ENCODE measurements at regions not wholly inside any gene's neighbourhood (a gene's known extent, or its start where the extent isn't known, plus 50 kb on each side); places are given as distances from the start of the nearest gene placed in this dataset.

DNA sequence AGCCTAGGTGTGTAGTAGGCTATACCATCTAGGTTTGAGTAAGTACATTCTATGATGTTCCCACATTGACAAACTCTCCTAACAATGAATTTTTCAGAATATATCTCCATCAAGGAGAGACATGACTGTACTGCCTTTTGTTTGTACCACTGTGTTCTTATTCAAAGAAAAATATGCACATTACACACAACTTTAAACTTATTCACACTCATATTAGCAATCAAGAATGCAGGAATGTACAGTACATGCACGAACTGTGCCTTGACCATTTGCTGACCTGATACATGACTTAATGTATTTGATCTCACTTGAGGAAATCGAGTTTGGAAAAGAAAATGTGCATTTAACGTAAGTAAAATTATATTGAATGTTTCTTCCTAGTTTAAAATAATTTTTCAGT lies 525.1 kb upstream of the AGA start:
- no peak overlapping the region for H3K27ac ChIP-seq
- TF ChIP-seq, protein P1, sequence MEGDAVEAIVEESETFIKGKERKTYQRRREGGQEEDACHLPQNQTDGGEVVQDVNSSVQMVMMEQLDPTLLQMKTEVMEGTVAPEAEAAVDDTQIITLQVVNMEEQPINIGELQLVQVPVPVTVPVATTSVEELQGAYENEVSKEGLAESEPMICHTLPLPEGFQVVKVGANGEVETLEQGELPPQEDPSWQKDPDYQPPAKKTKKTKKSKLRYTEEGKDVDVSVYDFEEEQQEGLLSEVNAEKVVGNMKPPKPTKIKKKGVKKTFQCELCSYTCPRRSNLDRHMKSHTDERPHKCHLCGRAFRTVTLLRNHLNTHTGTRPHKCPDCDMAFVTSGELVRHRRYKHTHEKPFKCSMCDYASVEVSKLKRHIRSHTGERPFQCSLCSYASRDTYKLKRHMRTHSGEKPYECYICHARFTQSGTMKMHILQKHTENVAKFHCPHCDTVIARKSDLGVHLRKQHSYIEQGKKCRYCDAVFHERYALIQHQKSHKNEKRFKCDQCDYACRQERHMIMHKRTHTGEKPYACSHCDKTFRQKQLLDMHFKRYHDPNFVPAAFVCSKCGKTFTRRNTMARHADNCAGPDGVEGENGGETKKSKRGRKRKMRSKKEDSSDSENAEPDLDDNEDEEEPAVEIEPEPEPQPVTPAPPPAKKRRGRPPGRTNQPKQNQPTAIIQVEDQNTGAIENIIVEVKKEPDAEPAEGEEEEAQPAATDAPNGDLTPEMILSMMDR (conservative IDR thresholded peaks at IDR 0.05): no peak

DNA sequence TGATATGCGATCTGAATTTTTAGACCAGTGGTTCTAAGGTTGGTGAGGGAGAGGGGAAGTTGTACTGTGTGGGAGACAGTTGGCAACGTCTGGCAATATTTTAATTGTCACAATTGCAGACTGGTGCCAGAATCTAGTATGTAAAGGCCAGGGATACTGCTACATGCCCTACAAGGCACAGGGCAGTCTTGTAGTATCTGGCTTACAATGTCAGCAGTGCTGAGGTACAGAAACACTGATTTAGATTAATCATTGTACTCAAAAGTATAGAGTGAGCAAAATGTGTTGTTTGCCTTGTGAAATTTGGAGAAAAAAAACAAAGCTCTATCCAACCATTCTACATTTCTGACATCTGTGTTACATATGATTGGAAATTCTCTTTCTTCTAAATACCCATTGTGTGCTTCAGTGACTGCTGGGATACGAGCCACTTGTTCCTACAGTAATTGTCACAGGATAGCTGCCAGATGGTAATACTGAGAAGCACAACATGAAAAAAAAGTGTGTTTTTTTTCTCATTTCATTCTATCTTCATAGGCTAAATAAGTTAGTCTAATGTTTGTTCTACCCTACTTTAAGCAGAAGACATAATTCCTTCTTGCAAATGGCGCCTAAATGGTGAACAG lies 526.7 kb upstream of the AGA start:
- H3K27ac ChIP-seq: no peak overlapping the region

DNA sequence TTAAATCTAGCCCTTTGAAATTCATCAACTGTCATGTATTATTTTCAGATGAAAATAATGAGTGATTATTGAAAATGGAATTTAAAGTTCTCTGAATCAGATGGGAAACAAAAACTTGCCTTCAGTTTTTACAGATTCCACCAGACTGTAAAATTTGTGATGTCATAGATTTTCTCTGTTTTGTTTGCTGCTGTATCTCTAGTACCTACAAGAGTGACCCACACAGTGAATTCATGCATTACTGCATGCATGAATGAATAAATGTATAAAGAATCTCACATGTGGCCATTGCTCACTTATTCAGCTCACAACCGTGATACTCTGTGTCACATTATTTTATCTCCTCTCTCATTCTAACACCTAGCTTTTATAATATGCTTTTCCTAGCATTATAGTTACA lies 532.2 kb upstream of the AGA start:
- no peak overlapping the region for H3K27ac ChIP-seq
- no peak for TF ChIP-seq ZFX (IDR thresholded peaks at IDR 0.05)

More for the DNA sequence above, 526.7 kb upstream of the AGA start:
- TF ChIP-seq ZFX (IDR thresholded peaks at IDR 0.05): no peak

DNA sequence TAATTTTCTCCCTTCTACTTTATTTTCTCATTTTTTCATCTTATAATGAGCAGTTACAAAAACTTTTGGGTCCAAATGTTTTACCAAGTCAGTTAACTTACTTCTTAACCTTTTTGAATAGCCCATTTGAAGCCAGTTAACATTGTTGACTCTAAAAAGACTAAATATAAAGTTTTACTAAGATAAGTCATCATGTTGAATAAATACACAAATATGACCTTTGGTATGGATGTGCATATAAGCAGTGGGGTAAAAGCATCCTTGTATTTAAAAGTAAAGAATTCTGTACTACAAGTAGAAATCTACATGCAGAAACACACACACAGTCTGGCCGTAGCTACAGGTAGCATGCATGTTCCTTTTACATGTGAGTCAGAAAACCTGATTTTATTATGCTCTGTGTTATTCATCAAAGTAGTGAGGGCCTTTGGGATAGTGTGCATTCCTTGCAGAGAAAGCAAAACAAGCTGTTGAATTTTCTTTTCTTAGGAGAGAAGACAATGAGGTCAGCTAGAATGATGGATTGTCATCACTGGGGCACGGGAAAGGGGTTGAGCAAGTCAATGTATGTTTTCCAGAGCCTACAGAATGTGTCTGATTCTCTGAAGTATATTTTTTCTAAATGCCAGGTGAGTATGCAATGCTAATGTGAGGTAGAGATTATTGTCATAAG lies 533.2 kb upstream of the AGA start:
- TF ChIP-seq, protein P1 (conservative IDR thresholded peaks at IDR 0.05): no peak
- TF ChIP-seq ZFX (IDR thresholded peaks at IDR 0.05): no peak
- no peak overlapping the region for H3K27ac ChIP-seq

DNA sequence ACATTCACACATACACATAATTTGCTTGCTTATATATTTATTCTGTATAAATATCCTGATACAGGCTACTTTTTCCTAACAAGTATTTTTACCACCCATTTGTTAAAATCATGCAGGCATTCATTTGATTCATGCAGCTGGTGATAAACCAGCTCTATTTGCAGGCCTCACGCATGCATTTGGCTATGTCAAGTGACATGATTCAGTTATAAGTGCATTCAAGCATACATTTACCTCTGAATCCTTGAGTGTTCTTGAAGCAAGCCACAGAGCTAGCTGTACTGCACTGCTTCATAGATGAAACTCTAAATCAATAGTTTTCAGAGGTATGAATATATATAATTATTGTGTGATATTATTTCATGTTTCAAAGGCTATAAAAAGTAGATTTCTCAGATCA lies 544.0 kb upstream of the AGA start:
- no peak overlapping the region for H3K27ac ChIP-seq
- TF ChIP-seq, protein P1 (conservative IDR thresholded peaks at IDR 0.05): no peak
- no peak for TF ChIP-seq ZFX (IDR thresholded peaks at IDR 0.05)

GRCh38 chr4:177987896-177988295 lies 545.7 kb upstream of the AGA start:
- TF ChIP-seq, protein P1 (conservative IDR thresholded peaks at IDR 0.05): no peak
- TF ChIP-seq ZFX (IDR thresholded peaks at IDR 0.05): no peak
- no peak overlapping the region for H3K27ac ChIP-seq

- no peak overlapping the region for H3K27ac ChIP-seq
- TF ChIP-seq, protein P1 (conservative IDR thresholded peaks at IDR 0.05): no peak
- TF ChIP-seq ZFX (IDR thresholded peaks at IDR 0.05): no peak
Observed at GRCh38 chr4:177989503-177990201, 547.4 kb upstream of the AGA start.

GRCh38 chr4:178003098-178003657 lies 560.9 kb upstream of the AGA start:
- no peak overlapping the region for H3K27ac ChIP-seq
- TF ChIP-seq, protein P1 (conservative IDR thresholded peaks at IDR 0.05): no peak
- TF ChIP-seq ZFX (IDR thresholded peaks at IDR 0.05): no peak

Measured in C4-2B (cell line).